Epithelial cell of proximal tubule (primary cell): ENCODE measurements at regions not wholly inside any gene's neighbourhood (a gene's known extent, or its start where the extent isn't known, plus 50 kb on each side); places are given as distances from the start of the nearest gene placed in this dataset.

Experiments used
- DNase-seq: peaks from one replicate; pipeline ENCODE4 v3.0.0-alpha.2; 2011; ENCODE audit warnings: low read depth
- H3K4me3 ChIP-seq: 2 replicates; pipeline ENCODE4 v1.5.1; 2011; ENCODE audit warnings: low read depth, mild to moderate bottlenecking, low read length
- CTCF ChIP-seq: conservative IDR thresholded peaks from 2 replicates; pipeline ENCODE4 v1.5.1; 2012; ENCODE audit warnings: low read depth, mild to moderate bottlenecking, low read length

DNA sequence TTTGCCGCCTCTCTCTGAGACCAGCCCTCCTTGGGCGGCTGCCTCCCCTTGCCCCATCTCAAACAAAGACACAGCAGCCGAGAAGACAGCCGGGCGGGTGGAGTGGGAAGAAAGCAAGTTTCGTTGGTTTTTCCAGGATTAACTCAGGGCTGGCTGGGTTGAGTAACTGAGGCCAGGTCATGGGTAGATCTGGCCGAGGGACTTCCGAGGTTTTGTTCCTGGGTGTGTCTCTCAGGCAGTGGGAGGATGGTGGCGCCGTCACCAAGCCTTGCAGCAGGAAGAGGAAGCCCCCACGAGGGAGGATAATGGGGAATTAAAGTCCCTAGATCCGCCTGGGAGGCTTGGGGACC, 167.2 kb downstream of the TTLL2 start:
- TF ChIP-seq CTCF = no peak
- H3K4me3 ChIP-seq = no peak overlapping the region
- DNase-seq = no peak

- no peak for TF ChIP-seq CTCF
- DNase-seq = no peak
- H3K4me3 ChIP-seq = no peak overlapping the region
These were observed 168.4 kb downstream of the TTLL2 start for GRCh38 chr6:167493310-167493709.

GRCh38 chr6:167493976-167494697, 169.3 kb downstream of the TTLL2 start:
- DNase-seq = no peak
- no peak for TF ChIP-seq CTCF
- no peak overlapping the region for H3K4me3 ChIP-seq

GRCh38 chr6:167494698-167495435, 170.0 kb downstream of the TTLL2 start:
- no peak overlapping the region for H3K4me3 ChIP-seq
- no peak for TF ChIP-seq CTCF
- DNase-seq = no peak

DNA sequence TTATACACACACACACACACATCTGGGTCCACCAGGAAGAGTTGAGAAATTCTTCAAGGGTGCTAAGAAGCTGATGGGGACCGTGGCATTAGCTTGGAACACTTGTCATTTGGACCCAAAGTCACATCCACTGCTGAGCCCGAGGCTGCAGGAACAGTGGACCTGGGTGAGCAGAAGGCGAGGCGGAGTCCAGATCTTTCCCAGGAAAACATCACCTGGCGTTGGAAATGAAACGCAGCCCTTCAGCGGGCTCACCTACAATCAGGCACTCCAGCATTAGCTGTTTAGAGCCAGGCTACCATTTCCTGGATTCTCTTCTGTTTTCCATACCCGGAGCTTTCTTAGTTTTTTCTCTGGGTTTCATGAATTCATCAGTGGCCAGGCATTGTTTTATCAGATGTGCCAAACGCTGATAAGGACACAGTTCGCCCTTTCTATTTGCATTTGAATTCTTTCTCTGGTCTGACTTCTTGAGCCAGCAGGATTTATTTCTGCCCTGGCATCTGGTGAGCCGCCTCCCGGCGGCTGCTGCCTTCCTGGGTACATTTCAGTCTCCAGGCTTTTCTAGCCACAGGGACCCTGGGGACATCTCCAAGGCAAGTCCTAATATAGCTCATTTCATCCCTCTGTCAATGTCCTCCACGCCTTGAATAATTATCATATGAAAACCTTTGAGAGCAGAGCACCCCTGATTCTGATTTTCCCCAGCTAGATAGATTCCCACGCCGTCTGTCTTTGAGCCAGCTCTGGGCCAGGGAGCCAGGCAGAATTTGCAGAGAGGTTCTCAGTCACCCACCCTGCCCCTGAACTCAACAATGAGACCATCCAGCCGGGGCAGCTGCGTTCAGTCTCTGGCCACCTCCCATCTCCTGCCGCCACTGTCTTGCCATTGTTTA, 170.9 kb downstream of the TTLL2 start:
- DNase-seq = no peak
- TF ChIP-seq CTCF = no peak

DNA sequence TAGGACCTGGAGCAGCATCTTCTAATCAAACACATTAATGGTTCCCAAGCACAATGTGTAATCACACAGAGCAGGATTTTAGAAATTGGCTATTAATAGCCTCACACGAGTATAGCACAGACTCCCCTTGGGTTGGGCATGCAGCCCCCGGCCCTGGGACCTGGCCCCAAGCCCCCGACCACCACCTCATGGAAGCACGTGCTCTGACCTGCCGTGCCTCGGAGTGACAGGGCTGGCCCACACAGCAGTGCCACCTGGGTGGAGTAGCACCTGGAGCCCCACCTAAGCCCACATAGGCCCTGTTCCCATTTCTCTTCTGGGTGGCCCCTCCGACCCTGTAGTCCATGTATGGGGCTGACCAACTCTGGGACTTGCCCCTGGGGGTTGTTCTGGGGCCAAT, 171.8 kb downstream of the TTLL2 start:
- no peak for TF ChIP-seq CTCF
- no peak for DNase-seq
- no peak overlapping the region for H3K4me3 ChIP-seq

More for the DNA sequence above, 170.9 kb downstream of the TTLL2 start:
- no peak overlapping the region for H3K4me3 ChIP-seq
